CD8-positive, alpha-beta memory T cell (primary cell): ENCODE measurements at regions not wholly inside any gene's neighbourhood (a gene's known extent, or its start where the extent isn't known, plus 50 kb on each side); places are given as distances from the start of the nearest gene placed in this dataset.

Experiments
- CTCF ChIA-PET: fragments of 350-600 bp; sonication (Branson Sonifier 250); formaldehyde crosslinking; loops from one replicate; lab custom pipeline; 2021; ENCODE audit warnings: antibody characterized with exemption; lab: Charles Lee
- POLR2A ChIA-PET: fragments of 350-600 bp; sonication (Branson Sonifier 250); formaldehyde crosslinking; loops from one replicate; lab custom pipeline; 2021; ENCODE audit warnings: antibody characterized with exemption; lab: Charles Lee
- DNase-seq, 5 donors: peaks; one replicate each; pipeline versions ENCODE4 v3.0.0 to v3.0.0-alpha.2; 2020 to 2022; ENCODE audit warnings: mixed read lengths in 1 of 5
- H3K27ac ChIP-seq: one replicate; pipeline ENCODE4 v1.7.0; 2013; ENCODE audit warnings: low read depth, mild to moderate bottlenecking, low read length, moderate library complexity
- H3K27me3 ChIP-seq: 2 replicates; pipeline ENCODE4 v1.7.0; 2013; ENCODE audit warnings: low read length, mild to moderate bottlenecking; ENCODE audit not compliant: insufficient read depth, poor library complexity, severe bottlenecking
- H3K36me3 ChIP-seq: 2 replicates; pipeline ENCODE4 v1.7.0; 2013; ENCODE audit warnings: mild to moderate bottlenecking, low read length, moderate library complexity; ENCODE audit not compliant: insufficient read depth
- H3K4me1 ChIP-seq: 2 replicates; pipeline ENCODE4 v1.7.0; 2013; ENCODE audit warnings: mild to moderate bottlenecking, low read length, moderate library complexity; ENCODE audit not compliant: insufficient read depth
- H3K4me3 ChIP-seq: 2 replicates; pipeline ENCODE4 v1.7.0; 2013; ENCODE audit warnings: mild to moderate bottlenecking, low read length
- H3K9me3 ChIP-seq: 2 replicates; pipeline ENCODE4 v1.7.0; 2013; ENCODE audit warnings: mild to moderate bottlenecking, low read length
- H3K27ac Mint-ChIP-seq, 8 donors: one replicate each; pipeline ENCODE4 v1.8.0; 2020 to 2021; ENCODE audit warnings: mixed read lengths in 8 of 8, mild to moderate bottlenecking in 6 of 8, inconsistent platforms in 3 of 8, moderate library complexity in 3 of 8
- H3K27me3 Mint-ChIP-seq, 2 donors: one replicate each; pipeline ENCODE4 v1.8.0; 2020 to 2021; ENCODE audit warnings: mixed read lengths in 2 of 2, mild to moderate bottlenecking in 1 of 2, moderate library complexity in 1 of 2
- H3K36me3 Mint-ChIP-seq, 3 donors: one replicate each; pipeline ENCODE4 v1.8.0; 2020 to 2021; ENCODE audit warnings: mixed read lengths in 3 of 3, inconsistent platforms in 1 of 3, mild to moderate bottlenecking in 1 of 3
- H3K4me1 Mint-ChIP-seq, 3 donors: one replicate each; pipeline ENCODE4 v1.8.0; 2020 to 2021; ENCODE audit warnings: mixed read lengths in 3 of 3, inconsistent platforms in 1 of 3, mild to moderate bottlenecking in 1 of 3
- H3K4me3 Mint-ChIP-seq, 7 donors: one replicate each; pipeline ENCODE4 v1.8.0; 2020 to 2021; ENCODE audit warnings: mixed read lengths in 7 of 7, mild to moderate bottlenecking in 6 of 7, moderate library complexity in 4 of 7, inconsistent platforms in 2 of 7
- H3K9me3 Mint-ChIP-seq, 5 donors: one replicate each; pipeline ENCODE4 v1.8.0; 2020 to 2022; ENCODE audit warnings: mixed read lengths in 5 of 5, mild to moderate bottlenecking in 3 of 5, moderate library complexity in 2 of 5, inconsistent platforms in 1 of 5

DNA sequence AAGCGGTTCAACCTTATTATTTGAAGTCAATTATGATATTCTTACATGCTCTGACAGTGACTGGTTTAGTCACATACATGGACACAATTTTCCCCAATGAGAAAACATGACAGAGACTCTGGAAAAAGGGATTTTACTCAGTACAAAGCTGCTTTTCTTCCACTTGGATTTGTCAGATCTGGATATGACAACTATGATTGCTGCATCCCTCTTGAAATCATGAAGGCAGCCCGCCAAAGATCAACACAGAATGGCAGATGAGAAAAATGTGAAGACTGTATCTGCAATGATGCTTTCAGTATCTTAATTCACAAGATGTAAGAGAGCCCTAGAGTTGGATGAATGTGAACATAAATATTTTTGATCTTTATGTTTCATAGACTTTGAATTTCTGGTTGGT, 439.6 kb downstream of the CDH8 start:
- no peak for DNase-seq
- Mint-ChIP-seq H3K27me3 (no peaks in the 10 kb centered on the region), H3K9me3 (peaks cover 15 to 43% (median 31%) of the 10 kb centered on the region in 5 donors), H3K27ac (no peak overlapping the region), H3K4me3 (no peak overlapping the region), H3K4me1 (no peaks in the 10 kb centered on the region), H3K36me3 (no peaks in the 10 kb centered on the region)
- ChIA-PET CTCF (no interaction called here), POLR2A (no interaction called here)
- Histone ChIP-seq H3K27me3 (no peaks in the 10 kb centered on the region), H3K9me3 (peaks cover 6% of the 10 kb centered on the region), H3K4me1 (no peaks in the 10 kb centered on the region), H3K4me3 (no peak overlapping the region), H3K27ac (no peak overlapping the region), H3K36me3 (no peaks in the 10 kb centered on the region)

DNA sequence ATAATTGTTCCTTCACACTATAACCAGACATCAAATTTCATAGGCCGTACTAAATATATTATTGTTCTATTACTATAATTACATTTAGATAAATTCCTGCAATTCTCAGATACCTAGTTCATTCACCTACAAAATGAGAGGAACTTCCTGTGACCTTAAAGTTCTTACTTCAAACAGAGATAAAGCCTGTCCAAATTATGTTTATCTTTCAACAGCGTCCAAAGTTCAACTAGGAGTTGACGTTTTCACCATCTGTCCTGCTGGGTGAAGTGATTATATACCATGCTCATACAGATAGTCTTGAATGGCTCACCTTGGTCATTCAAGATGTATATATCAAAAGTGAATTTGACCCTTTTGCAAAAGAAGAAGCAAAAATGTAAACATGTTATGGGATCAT, 440.6 kb downstream of the CDH8 start:
- no peaks in the 10 kb centered on the region for H3K27me3 Mint-ChIP-seq

DNA sequence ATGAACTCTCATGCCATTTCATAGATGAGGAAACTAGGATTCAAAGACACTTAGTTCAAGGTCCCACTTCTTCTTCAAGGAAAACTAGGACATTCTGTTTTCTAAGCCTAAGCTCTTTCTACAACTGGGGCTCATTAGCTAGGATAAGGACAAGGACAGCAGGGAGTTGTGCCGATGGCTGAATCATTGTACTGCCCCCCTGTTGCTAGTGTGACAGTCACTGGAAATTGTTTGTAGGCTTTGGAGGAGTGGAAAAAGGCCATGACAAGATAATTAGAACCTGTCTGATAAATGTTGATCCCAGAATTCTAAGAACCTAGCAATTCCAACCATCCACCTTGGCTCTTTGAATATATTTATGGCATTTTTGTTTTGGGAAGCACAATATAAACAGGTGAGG, 445.7 kb downstream of the CDH8 start:
- Mint-ChIP-seq H3K27ac (no peak overlapping the region), H3K9me3 (peaks cover 21 to 44% (median 24%) of the 10 kb centered on the region in 5 donors), H3K4me3 (no peak overlapping the region), H3K4me1 (no peaks in the 10 kb centered on the region), H3K27me3 (no peaks in the 10 kb centered on the region), H3K36me3 (no peaks in the 10 kb centered on the region)
- Histone ChIP-seq H3K9me3 (peaks cover 6% of the 10 kb centered on the region), H3K27me3 (no peaks in the 10 kb centered on the region), H3K4me1 (no peaks in the 10 kb centered on the region), H3K36me3 (no peaks in the 10 kb centered on the region), H3K27ac (no peak overlapping the region), H3K4me3 (no peak overlapping the region)
- no peak for DNase-seq
- POLR2A ChIA-PET: no interaction called here
- CTCF ChIA-PET: no interaction called here

More for the DNA sequence above, 440.6 kb downstream of the CDH8 start:
- Histone ChIP-seq H3K4me3 (no peak overlapping the region), H3K27ac (no peak overlapping the region), H3K36me3 (no peaks in the 10 kb centered on the region), H3K27me3 (no peaks in the 10 kb centered on the region), H3K9me3 (peaks cover 6% of the 10 kb centered on the region), H3K4me1 (no peaks in the 10 kb centered on the region)
- H3K9me3 Mint-ChIP-seq: peaks cover 15 to 39% (median 31%) of the 10 kb centered on the region in 5 donors
- H3K27ac Mint-ChIP-seq: no peak overlapping the region
- no peak overlapping the region for H3K4me3 Mint-ChIP-seq
- POLR2A ChIA-PET: no interaction called here
- CTCF ChIA-PET: no interaction called here
- DNase-seq: no peak
- H3K4me1 Mint-ChIP-seq: no peaks in the 10 kb centered on the region
- H3K36me3 Mint-ChIP-seq: no peaks in the 10 kb centered on the region

DNA sequence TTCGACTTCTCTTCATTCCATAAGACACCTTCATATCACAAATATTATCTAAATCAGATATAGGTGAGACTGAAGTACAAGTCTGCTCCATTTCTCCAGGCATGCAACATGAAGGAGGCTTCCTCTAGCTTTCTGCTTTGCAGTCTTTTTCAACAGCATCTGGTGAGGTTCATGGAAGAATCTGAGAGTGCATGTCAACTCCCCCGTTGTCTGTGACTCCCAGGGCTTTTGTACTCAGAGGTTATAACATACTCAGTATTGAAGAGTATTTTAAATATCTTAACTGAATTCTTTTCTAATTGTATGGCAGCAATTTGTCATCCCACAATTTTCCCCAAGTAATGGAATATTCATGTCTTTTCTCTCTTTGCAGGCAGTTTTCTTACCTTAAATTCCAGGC, 448.7 kb downstream of the CDH8 start:
- Mint-ChIP-seq H3K27ac (no peak overlapping the region), H3K4me3 (no peak overlapping the region), H3K36me3 (no peaks in the 10 kb centered on the region), H3K27me3 (no peaks in the 10 kb centered on the region), H3K4me1 (no peaks in the 10 kb centered on the region), H3K9me3 (peaks cover 12 to 57% (median 21%) of the 10 kb centered on the region in 5 donors)
- no peaks in the 10 kb centered on the region for H3K27me3 ChIP-seq
- ChIA-PET CTCF (no interaction called here), POLR2A (no interaction called here)
- no peaks in the 10 kb centered on the region for H3K36me3 ChIP-seq
- no peak overlapping the region for H3K27ac ChIP-seq
- DNase-seq: no peak
- no peak overlapping the region for H3K4me3 ChIP-seq
- H3K4me1 ChIP-seq: no peaks in the 10 kb centered on the region
- no peaks in the 10 kb centered on the region for H3K9me3 ChIP-seq

DNA sequence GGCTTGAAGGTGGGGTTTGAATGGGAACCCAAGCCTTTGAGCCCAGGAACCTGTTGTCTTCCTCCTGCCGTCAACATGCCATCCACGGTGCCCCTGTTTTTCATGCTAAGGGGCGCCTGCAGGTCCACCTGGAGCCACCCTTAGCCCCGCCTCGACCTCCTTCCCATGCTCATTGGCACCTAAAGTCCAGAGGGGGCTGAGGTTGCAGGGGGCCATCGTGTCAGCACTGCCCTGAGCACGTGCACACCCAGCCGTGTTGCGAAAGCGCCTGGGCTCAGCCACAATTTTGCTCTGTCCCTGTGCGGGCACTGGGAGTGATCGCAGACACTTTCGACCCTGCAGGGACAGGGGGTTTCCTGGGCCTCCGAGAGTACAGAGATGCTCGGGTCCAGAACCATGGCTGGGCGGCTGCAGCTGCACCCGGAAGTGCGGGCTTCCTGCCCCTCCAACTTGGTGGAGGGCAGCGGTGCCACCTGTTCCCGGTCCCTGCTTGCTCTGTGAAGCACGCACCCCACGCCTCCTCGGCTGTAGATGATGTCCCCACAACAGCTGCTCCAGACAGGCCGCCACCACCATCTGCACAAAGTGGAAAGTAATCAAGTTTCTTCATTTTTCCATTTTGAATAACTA, 454.7 kb downstream of the CDH8 start:
- peaks cover 10 to 33% (median 25%) of the 10 kb centered on the region in 5 donors for H3K9me3 Mint-ChIP-seq
- no peak overlapping the region for H3K4me3 Mint-ChIP-seq
- no peak for DNase-seq
- Histone ChIP-seq H3K36me3 (no peaks in the 10 kb centered on the region), H3K4me1 (no peaks in the 10 kb centered on the region), H3K27me3 (no peaks in the 10 kb centered on the region), H3K4me3 (no peak overlapping the region), H3K9me3 (no peaks in the 10 kb centered on the region), H3K27ac (no peak overlapping the region)
- H3K36me3 Mint-ChIP-seq: no peaks in the 10 kb centered on the region
- H3K4me1 Mint-ChIP-seq: no peaks in the 10 kb centered on the region
- CTCF ChIA-PET: no interaction called here
- H3K27ac Mint-ChIP-seq: no peak overlapping the region
- H3K27me3 Mint-ChIP-seq: no peaks in the 10 kb centered on the region
- POLR2A ChIA-PET: no interaction called here

DNA sequence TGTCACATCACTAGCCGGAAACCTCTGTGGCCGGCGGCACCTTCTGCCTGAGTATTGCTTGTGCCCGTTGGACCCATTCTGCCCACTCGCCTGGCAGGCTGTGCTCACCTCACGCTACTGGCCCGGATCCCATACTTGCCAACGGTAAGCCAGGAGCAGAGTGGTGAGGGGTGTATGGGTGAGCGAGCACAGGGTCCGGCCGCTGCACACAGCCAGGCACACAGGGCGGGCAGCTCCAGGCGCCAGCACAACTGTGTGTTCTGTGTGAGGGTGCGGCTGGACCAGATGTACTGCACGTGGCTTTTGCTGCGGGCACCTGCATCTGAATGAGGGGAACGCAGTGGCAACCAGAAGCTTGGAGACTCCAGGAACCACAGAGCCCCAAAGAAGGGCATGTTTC, 455.7 kb downstream of the CDH8 start:
- H3K4me3 Mint-ChIP-seq: no peak overlapping the region
- no peaks in the 10 kb centered on the region for H3K4me1 ChIP-seq
- H3K36me3 ChIP-seq: no peaks in the 10 kb centered on the region
- no peak overlapping the region for H3K4me3 ChIP-seq
- no peak overlapping the region for H3K27ac Mint-ChIP-seq
- CTCF ChIA-PET: no interaction called here
- no peaks in the 10 kb centered on the region for H3K9me3 ChIP-seq
- no peak overlapping the region for H3K27ac ChIP-seq
- no peaks in the 10 kb centered on the region for H3K4me1 Mint-ChIP-seq
- H3K9me3 Mint-ChIP-seq: peaks cover 13 to 35% (median 31%) of the 10 kb centered on the region in 5 donors
- H3K27me3 Mint-ChIP-seq: no peaks in the 10 kb centered on the region
- POLR2A ChIA-PET: no interaction called here
- H3K27me3 ChIP-seq: no peaks in the 10 kb centered on the region
- DNase-seq: no peak
- H3K36me3 Mint-ChIP-seq: no peaks in the 10 kb centered on the region

DNA sequence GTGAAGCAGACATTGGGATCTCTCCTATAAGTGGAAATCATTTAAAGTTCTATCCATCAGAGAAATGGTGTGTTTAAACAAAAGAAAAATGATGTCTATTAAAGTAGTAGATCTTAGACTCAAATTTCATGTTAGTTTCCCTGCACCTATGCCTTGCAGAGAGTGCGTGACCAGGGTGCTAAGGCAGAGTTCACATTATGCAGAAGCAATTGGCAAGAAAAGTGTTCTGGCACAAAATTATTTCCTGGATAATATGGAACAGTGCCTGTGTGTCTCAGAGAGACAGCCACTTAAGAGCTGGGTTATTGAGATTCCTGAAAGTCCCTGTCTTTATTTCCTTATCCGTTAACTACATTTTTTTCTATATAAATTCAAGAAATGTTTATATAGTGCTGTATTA, 457.0 kb downstream of the CDH8 start:
- Mint-ChIP-seq H3K36me3 (no peaks in the 10 kb centered on the region), H3K27me3 (no peaks in the 10 kb centered on the region), H3K9me3 (peaks cover 18 to 37% (median 27%) of the 10 kb centered on the region in 5 donors), H3K4me1 (no peaks in the 10 kb centered on the region), H3K4me3 (no peak overlapping the region), H3K27ac (no peak overlapping the region)
- ChIA-PET POLR2A (no interaction called here), CTCF (no interaction called here)
- DNase-seq: no peak
- H3K27me3 ChIP-seq: no peaks in the 10 kb centered on the region
- no peaks in the 10 kb centered on the region for H3K36me3 ChIP-seq
- H3K27ac ChIP-seq: no peak overlapping the region
- H3K4me3 ChIP-seq: no peak overlapping the region
- H3K4me1 ChIP-seq: no peaks in the 10 kb centered on the region
- H3K9me3 ChIP-seq: no peaks in the 10 kb centered on the region

DNA sequence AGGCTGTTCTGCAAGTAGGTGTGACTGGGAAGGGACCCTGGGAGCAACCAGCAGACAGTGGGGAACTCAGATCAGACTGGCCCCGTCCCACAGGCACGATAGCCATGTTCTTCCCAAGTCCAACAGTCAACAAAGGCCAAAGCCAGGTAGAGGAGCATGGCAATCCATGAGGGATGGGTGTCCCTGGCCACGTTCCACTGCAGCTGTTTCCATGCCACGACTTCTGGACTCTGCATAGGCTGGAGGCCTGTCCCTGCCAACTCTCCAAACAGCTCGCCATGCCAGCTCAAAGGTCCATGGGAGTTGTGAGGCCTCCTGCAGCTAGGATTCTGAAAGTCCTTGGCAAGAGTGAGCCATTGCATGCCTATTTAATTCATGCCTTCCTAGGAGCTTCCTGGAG, 459.8 kb downstream of the CDH8 start:
- CTCF ChIA-PET: no interaction called here
- Mint-ChIP-seq H3K9me3 (peaks cover 23 to 47% (median 33%) of the 10 kb centered on the region in 5 donors), H3K4me1 (no peaks in the 10 kb centered on the region)

More for the DNA sequence above, 459.8 kb downstream of the CDH8 start:
- DNase-seq: no peak
- H3K27me3 Mint-ChIP-seq: no peaks in the 10 kb centered on the region
- no peak overlapping the region for H3K27ac Mint-ChIP-seq
- H3K4me3 Mint-ChIP-seq: no peak overlapping the region
- H3K36me3 Mint-ChIP-seq: no peaks in the 10 kb centered on the region
- POLR2A ChIA-PET: no interaction called here
- Histone ChIP-seq H3K4me1 (no peaks in the 10 kb centered on the region), H3K9me3 (no peaks in the 10 kb centered on the region), H3K27me3 (no peaks in the 10 kb centered on the region), H3K4me3 (no peak overlapping the region), H3K36me3 (no peaks in the 10 kb centered on the region), H3K27ac (no peak overlapping the region)
